ENCODE measurements at regions not wholly inside any gene's neighbourhood (a gene's known extent, or its start where the extent isn't known, plus 50 kb on each side); places are given as distances from the start of the nearest gene placed in this dataset.

GRCh38 chr1:29379443-29380073 lies 143.2 kb downstream of the PTPRU start:
- no peak for DNase-seq
